Ecto neural progenitor cell (in vitro differentiated cells): ENCODE measurements at regions not wholly inside any gene's neighbourhood (a gene's known extent, or its start where the extent isn't known, plus 50 kb on each side); places are given as distances from the start of the nearest gene placed in this dataset.

Experiments used
- DNase-seq: peaks from one replicate; pipeline ENCODE4 v3.0.0-alpha.2; 2018; ENCODE audit warnings: low spot score

- no peak for DNase-seq
Measured at GRCh38 chr12:13595536-13596443, 385.6 kb downstream of the GRIN2B start.

GRCh38 chr12:13594731-13595514 is 386.5 kb downstream of the GRIN2B start:
- DNase-seq: no peak

GRCh38 chr12:13592063-13592942 is 389.1 kb downstream of the GRIN2B start:
- no peak for DNase-seq

GRCh38 chr12:13591488-13591887 is 389.9 kb downstream of the GRIN2B start:
- no peak for DNase-seq

GRCh38 chr12:13591059-13591458 is 390.3 kb downstream of the GRIN2B start:
- no peak for DNase-seq

- no peak for DNase-seq
Measured at GRCh38 chr12:13588574-13588973, 392.0 kb downstream of the EMP1 start.

GRCh38 chr12:13587721-13588390 is 391.3 kb downstream of the EMP1 start:
- DNase-seq: no peak

GRCh38 chr12:13586361-13586760 is 389.8 kb downstream of the EMP1 start:
- no peak for DNase-seq

GRCh38 chr12:13584541-13584940 is 388.0 kb downstream of the EMP1 start:
- DNase-seq: no peak

GRCh38 chr12:13583630-13584029 is 387.1 kb downstream of the EMP1 start:
- DNase-seq: no peak

- no peak for DNase-seq
Measured at GRCh38 chr12:13582421-13582820, 385.9 kb downstream of the EMP1 start.

GRCh38 chr12:13581031-13581430 is 384.5 kb downstream of the EMP1 start:
- DNase-seq: no peak

GRCh38 chr12:13580206-13580605 is 383.7 kb downstream of the EMP1 start:
- DNase-seq: no peak

- DNase-seq: no peak
Measured at GRCh38 chr12:13576935-13577500, 380.5 kb downstream of the EMP1 start.

- DNase-seq: no peak
Measured at GRCh38 chr12:13573698-13574321, 377.3 kb downstream of the EMP1 start.

GRCh38 chr12:13571035-13571434 is 374.5 kb downstream of the EMP1 start:
- no peak for DNase-seq

- DNase-seq: no peak
Measured at GRCh38 chr12:13570005-13570694, 373.6 kb downstream of the EMP1 start.

GRCh38 chr12:13566292-13566691 is 369.8 kb downstream of the EMP1 start:
- DNase-seq: no peak

- no peak for DNase-seq
Measured at GRCh38 chr12:13564266-13564810, 367.8 kb downstream of the EMP1 start.

- DNase-seq: no peak
Measured at GRCh38 chr12:13563743-13564125, 367.2 kb downstream of the EMP1 start.
